GM12874 (cell line): ENCODE measurements at regions not wholly inside any gene's neighbourhood (a gene's known extent, or its start where the extent isn't known, plus 50 kb on each side); places are given as distances from the start of the nearest gene placed in this dataset.

Source experiments
- CTCF ChIP-seq: IDR thresholded peaks from 2 replicates; pipeline ENCODE4 v1.5.1; 2011; ENCODE audit warnings: low read depth, mild to moderate bottlenecking, control low read depth, low read length, moderate library complexity; ENCODE audit not compliant: insufficient read depth

GRCh38 chr1:232292239-232292638 lies 337.7 kb downstream of the SIPA1L2 start:
- no peak for TF ChIP-seq CTCF

GRCh38 chr1:232291681-232292080 lies 338.3 kb downstream of the SIPA1L2 start:
- no peak for TF ChIP-seq CTCF

- TF ChIP-seq CTCF = no peak
These were observed 338.7 kb downstream of the SIPA1L2 start for GRCh38 chr1:232291261-232291660.

GRCh38 chr1:232290570-232290969 lies 339.4 kb downstream of the SIPA1L2 start:
- no peak for TF ChIP-seq CTCF

- TF ChIP-seq CTCF = no peak
These were observed 342.0 kb downstream of the SIPA1L2 start for GRCh38 chr1:232287676-232288569.

GRCh38 chr1:232285138-232285537 lies 344.8 kb downstream of the SIPA1L2 start:
- TF ChIP-seq CTCF = no peak

- TF ChIP-seq CTCF = no peak
These were observed 346.1 kb downstream of the SIPA1L2 start for GRCh38 chr1:232283864-232284263.
